Mesenchymal stem cell (in vitro differentiated cells and primary cell): ENCODE measurements at regions not wholly inside any gene's neighbourhood (a gene's known extent, or its start where the extent isn't known, plus 50 kb on each side); places are given as distances from the start of the nearest gene placed in this dataset.

Source experiments
- DNase-seq: peaks from one replicate; pipeline ENCODE4 v3.0.0-alpha.2; 2013
- H2AFZ ChIP-seq: one replicate; pipeline ENCODE4 v1.6.1; 2013; ENCODE audit warnings: low read depth, mild to moderate bottlenecking, control low read depth, inconsistent platforms, low read length, moderate library complexity
- H2AK5ac ChIP-seq: 2 replicates; pipeline ENCODE4 v1.6.1; 2013; ENCODE audit warnings: low read length, moderate library complexity, mild to moderate bottlenecking, inconsistent platforms; ENCODE audit not compliant: severe bottlenecking
- H2BK120ac ChIP-seq: one replicate; pipeline ENCODE4 v1.6.1; 2013; ENCODE audit warnings: low read depth, mild to moderate bottlenecking, inconsistent platforms, low read length, moderate library complexity
- H2BK12ac ChIP-seq, 2 experiments: one replicate each; pipeline ENCODE4 v1.6.1; 2013; ENCODE audit warnings: inconsistent platforms in 2 of 2, low read length in 2 of 2, mild to moderate bottlenecking in 2 of 2, moderate library complexity in 2 of 2, control low read depth in 1 of 2
- H2BK15ac ChIP-seq: one replicate; pipeline ENCODE4 v1.6.1; 2013; ENCODE audit warnings: mild to moderate bottlenecking, low read depth, inconsistent platforms; ENCODE audit not compliant: poor library complexity, severe bottlenecking
- H2BK5ac ChIP-seq: 2 replicates; pipeline ENCODE4 v1.6.1; 2013; ENCODE audit warnings: low read depth, mild to moderate bottlenecking, low read length, control low read depth, inconsistent platforms; ENCODE audit not compliant: poor library complexity, severe bottlenecking
- H3K14ac ChIP-seq, 2 experiments: one replicate each; pipeline ENCODE4 v1.6.1; 2013; ENCODE audit warnings: inconsistent platforms in 2 of 2, low read length in 2 of 2, control low read depth in 1 of 2, mild to moderate bottlenecking in 1 of 2, moderate library complexity in 1 of 2
- H3K18ac ChIP-seq, 2 experiments: one replicate each; pipeline ENCODE4 v1.6.1; 2013; ENCODE audit warnings: inconsistent platforms in 2 of 2, low read length in 2 of 2, control low read depth in 1 of 2, low read depth in 1 of 2, mild to moderate bottlenecking in 1 of 2
- H3K23ac ChIP-seq, 2 experiments: one replicate each; pipeline ENCODE4 v1.6.1; 2013; ENCODE audit warnings: inconsistent platforms in 2 of 2, low read length in 2 of 2, mild to moderate bottlenecking in 2 of 2, moderate library complexity in 2 of 2, control low read depth in 1 of 2
- H3K27ac ChIP-seq: 2 replicates; pipeline ENCODE4 v1.5.1; 2013; ENCODE audit warnings: mild to moderate bottlenecking, moderate library complexity, low read length, control low read depth, inconsistent platforms; ENCODE audit not compliant: poor library complexity, severe bottlenecking
- H3K27me3 ChIP-seq, 2 experiments: 2 replicates each; pipeline versions ENCODE4 v1.6.1 to v1.7.0; 2013; ENCODE audit warnings: low read length in 2 of 2, mild to moderate bottlenecking in 2 of 2, moderate library complexity in 2 of 2, control low read depth in 1 of 2, inconsistent platforms in 1 of 2; ENCODE audit not compliant: control insufficient read depth in 1 of 2, insufficient read depth in 1 of 2
- H3K36me3 ChIP-seq, 2 experiments: 2 replicates each; pipeline versions ENCODE4 v1.6.1 to v1.7.0; 2013; ENCODE audit warnings: low read length in 2 of 2, control low read depth in 1 of 2, inconsistent platforms in 1 of 2, low read depth in 1 of 2, mild to moderate bottlenecking in 1 of 2; ENCODE audit not compliant: insufficient read depth in 2 of 2, control insufficient read depth in 1 of 2
- H3K4ac ChIP-seq, 2 experiments: one replicate each; pipeline ENCODE4 v1.6.1; 2013; ENCODE audit warnings: inconsistent platforms in 2 of 2, low read length in 2 of 2, mild to moderate bottlenecking in 2 of 2, moderate library complexity in 2 of 2, control low read depth in 1 of 2, low read depth in 1 of 2
- H3K4me1 ChIP-seq: 2 replicates; pipeline ENCODE4 v1.6.1; 2013; ENCODE audit warnings: low read depth, low read length, control low read depth; ENCODE audit not compliant: control insufficient read depth, insufficient read depth
- H3K4me2 ChIP-seq: 2 replicates; pipeline ENCODE4 v1.6.1; 2013; ENCODE audit warnings: low read length, mild to moderate bottlenecking, inconsistent platforms; ENCODE audit not compliant: poor library complexity, severe bottlenecking
- H3K4me3 ChIP-seq, 2 experiments: 2 replicates each; pipeline versions ENCODE4 v1.5.1 to v1.7.0; 2013; ENCODE audit warnings: low read length in 2 of 2, mild to moderate bottlenecking in 2 of 2, control low read depth in 1 of 2, low read depth in 1 of 2; ENCODE audit not compliant: insufficient read depth in 1 of 2
- H3K79me1 ChIP-seq: replicated peaks from 2 replicates; pipeline ENCODE4 v1.6.1; 2013; ENCODE audit warnings: mild to moderate bottlenecking, control low read depth, low read length, inconsistent platforms; ENCODE audit not compliant: poor library complexity, severe bottlenecking
- H3K9ac ChIP-seq: 2 replicates; pipeline ENCODE4 v1.7.0; 2013; ENCODE audit warnings: mild to moderate bottlenecking, low read length, moderate library complexity
- H3K9me3 ChIP-seq: 2 replicates; pipeline ENCODE4 v1.7.0; 2013; ENCODE audit warnings: mild to moderate bottlenecking, low read length; ENCODE audit not compliant: control insufficient read depth
- H4K8ac ChIP-seq: one replicate; pipeline ENCODE4 v1.6.1; 2013; ENCODE audit warnings: inconsistent platforms, mild to moderate bottlenecking, low read length, moderate library complexity
- H4K91ac ChIP-seq: one replicate; pipeline ENCODE4 v1.6.1; 2013; ENCODE audit warnings: mild to moderate bottlenecking, low read length, inconsistent platforms
- WGBS: methylation state at CpG from one replicate; pipeline ENCODE4 v1.1.7; 2013; ENCODE audit warnings: mixed read lengths; 5-methylcytosine and 5-hydroxymethylcytosine counted together

DNA sequence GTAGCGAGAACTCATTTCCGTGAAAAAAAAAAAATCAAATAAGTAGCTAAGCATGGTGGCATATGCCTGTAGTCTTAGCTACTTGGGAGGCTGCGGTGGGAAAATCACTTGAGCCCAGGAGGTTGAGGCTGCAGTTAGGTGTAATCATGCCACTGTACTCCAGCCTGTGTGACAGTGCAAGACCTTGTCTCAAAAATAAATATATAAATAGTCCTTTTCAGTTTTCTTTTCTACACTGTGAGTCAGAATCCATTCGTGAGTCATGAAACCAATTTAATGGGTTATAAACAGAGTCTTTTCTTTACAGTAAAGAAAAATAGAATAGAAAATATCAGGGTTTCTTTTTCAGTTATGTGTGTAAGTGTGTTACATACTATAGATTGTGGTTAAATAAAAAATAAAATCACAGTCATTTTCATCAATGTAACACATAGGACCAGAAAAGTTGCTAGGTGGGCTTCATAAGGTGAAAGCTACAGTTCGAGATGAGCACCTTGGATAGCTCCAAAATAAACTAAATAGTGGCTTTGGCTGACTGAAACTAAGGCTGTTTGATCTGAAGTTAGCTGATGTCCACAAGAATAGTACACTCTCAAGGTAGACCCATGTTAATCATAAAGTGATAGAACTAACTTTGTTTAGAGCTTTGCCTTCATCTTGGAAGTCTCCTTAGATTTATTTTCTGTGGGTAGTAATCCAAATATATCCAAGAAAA lies 781.1 kb downstream of the GATA3 start:
- Histone ChIP-seq H2BK12ac (no peak overlapping the region), H3K9me3 (peaks cover 15% of the 10 kb centered on the region), H3K27ac (no peak overlapping the region), H4K91ac (no peak overlapping the region), H3K9ac (no peak overlapping the region), H3K14ac (no peak overlapping the region), H3K27me3 (no peaks in the 10 kb centered on the region), H3K18ac (no peak overlapping the region), H3K4me2 (no peak overlapping the region), H2BK15ac (no peak overlapping the region), H3K4ac (no peak overlapping the region), H2AFZ (no peak overlapping the region), H2AK5ac (no peak overlapping the region), H3K23ac (no peak overlapping the region), H3K4me1 (no peaks in the 10 kb centered on the region), H2BK120ac (no peak overlapping the region), H3K4me3 (no peak overlapping the region), H3K36me3 (no peaks in the 10 kb centered on the region), H2BK5ac (no peak overlapping the region), H3K79me1 (no peaks in the 10 kb centered on the region), H4K8ac (no peak overlapping the region)
- WGBS = 55% methylated on average over 3 of the region's 5 CpGs
- DNase-seq = no peak

DNA sequence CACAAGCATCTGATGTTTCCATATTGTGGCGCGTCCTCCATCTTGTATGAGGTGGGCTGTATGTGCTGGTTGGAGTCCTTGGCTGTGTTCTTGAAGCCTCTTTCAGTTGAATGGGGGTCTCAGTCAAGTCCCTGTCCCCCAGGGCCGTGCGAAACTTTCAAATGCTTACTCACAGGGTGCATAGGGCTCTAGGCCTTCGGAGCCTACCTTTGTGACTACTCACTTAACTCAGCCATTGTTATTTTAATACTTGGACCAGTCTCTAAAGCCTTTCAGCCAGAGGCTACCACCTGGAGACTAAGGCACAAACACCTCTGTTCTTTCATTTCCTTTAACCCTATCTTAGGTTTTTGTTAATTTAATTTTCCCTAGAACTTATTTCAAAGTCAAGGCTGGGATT lies 785.9 kb downstream of the GATA3 start:
- WGBS = 66% methylated on average over 5 of the region's 5 CpGs
- Histone ChIP-seq H2BK5ac (no peak overlapping the region), H2BK12ac (no peak overlapping the region), H3K9ac (no peak overlapping the region), H3K23ac (no peak overlapping the region), H3K4me2 (no peak overlapping the region), H3K4me1 (no peaks in the 10 kb centered on the region), H3K36me3 (no peaks in the 10 kb centered on the region), H3K27me3 (no peaks in the 10 kb centered on the region), H4K8ac (no peak overlapping the region), H2AFZ (no peak overlapping the region), H3K14ac (no peak overlapping the region), H4K91ac (no peak overlapping the region), H2AK5ac (no peak overlapping the region), H3K27ac (no peak overlapping the region), H3K4ac (no peak overlapping the region), H2BK120ac (no peak overlapping the region), H3K9me3 (peaks cover 24% of the 10 kb centered on the region), H3K4me3 (no peak overlapping the region), H3K18ac (no peak overlapping the region), H3K79me1 (no peaks in the 10 kb centered on the region), H2BK15ac (no peak overlapping the region)
- no peak for DNase-seq

DNA sequence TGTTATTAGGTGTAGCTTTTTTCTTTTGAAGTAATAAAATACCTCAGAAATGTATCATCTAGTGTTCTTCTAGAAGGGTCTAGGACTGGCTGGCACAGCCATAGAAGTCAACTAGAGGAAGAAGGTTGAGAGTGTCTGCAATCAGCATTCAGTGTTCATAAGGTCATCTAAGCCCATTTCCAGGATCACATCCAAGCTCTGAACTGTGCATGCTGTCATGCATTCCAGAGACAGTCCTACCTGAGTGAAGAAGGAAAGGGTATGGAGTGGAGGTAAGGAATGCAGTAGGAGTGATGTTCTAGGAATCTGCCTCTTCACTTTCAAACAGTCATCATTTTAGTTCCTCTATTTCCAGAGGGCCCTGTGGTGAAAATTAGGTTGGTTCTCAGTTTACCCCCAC lies 789.7 kb downstream of the GATA3 start:
- Histone ChIP-seq H3K9ac (no peak overlapping the region), H2BK120ac (no peak overlapping the region), H3K4me3 (no peak overlapping the region), H3K4me1 (no peaks in the 10 kb centered on the region), H3K18ac (no peak overlapping the region), H3K36me3 (no peaks in the 10 kb centered on the region), H3K14ac (no peak overlapping the region), H2BK12ac (no peak overlapping the region), H3K4ac (no peak overlapping the region), H3K79me1 (no peaks in the 10 kb centered on the region), H3K27ac (no peak overlapping the region), H3K9me3 (peaks cover 11% of the 10 kb centered on the region), H3K27me3 (no peaks in the 10 kb centered on the region), H4K8ac (no peak overlapping the region), H2AK5ac (no peak overlapping the region), H3K23ac (no peak overlapping the region), H2BK5ac (no peak overlapping the region), H2BK15ac (no peak overlapping the region), H2AFZ (no peak overlapping the region), H4K91ac (no peak overlapping the region), H3K4me2 (no peak overlapping the region)
- no peak for DNase-seq

DNA sequence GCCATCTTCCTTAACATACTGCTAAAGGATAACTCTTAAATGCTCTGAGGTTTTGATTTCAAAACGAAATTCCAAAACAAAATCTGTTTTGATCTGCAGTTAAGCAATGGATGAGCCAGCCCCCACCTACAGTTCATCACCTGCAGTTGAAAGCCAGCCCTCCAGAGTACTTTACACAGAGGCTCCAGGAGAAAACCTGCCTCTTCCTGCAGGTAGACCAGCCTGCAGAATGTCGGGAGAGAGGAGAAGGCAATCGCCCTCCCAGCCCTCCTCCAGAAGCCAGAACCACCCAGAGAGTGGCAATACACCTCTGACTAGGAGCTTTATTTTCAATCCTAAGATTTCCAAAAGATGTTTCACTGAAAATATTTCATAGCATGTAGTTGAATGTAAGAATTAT lies 798.1 kb downstream of the GATA3 start:
- no peak overlapping the region for H3K4me2 ChIP-seq
- no peaks in the 10 kb centered on the region for H3K27me3 ChIP-seq
- no peak overlapping the region for H3K9ac ChIP-seq
- H3K4me3 ChIP-seq = no peak overlapping the region
- H4K8ac ChIP-seq = no peak overlapping the region
- WGBS = 46% methylated on average over 2 of the region's 3 CpGs
- H2BK5ac ChIP-seq = no peak overlapping the region
- H3K79me1 ChIP-seq = no peaks in the 10 kb centered on the region
- H3K18ac ChIP-seq = no peak overlapping the region
- H3K14ac ChIP-seq = no peak overlapping the region
- H2AK5ac ChIP-seq = no peak overlapping the region
- no peak for DNase-seq
- no peak overlapping the region for H2BK120ac ChIP-seq
- H2AFZ ChIP-seq = no peak overlapping the region
- H3K23ac ChIP-seq = no peak overlapping the region
- H2BK15ac ChIP-seq = no peak overlapping the region
- H3K27ac ChIP-seq = no peak overlapping the region
- no peak overlapping the region for H4K91ac ChIP-seq
- no peak overlapping the region for H2BK12ac ChIP-seq
- H3K36me3 ChIP-seq = no peaks in the 10 kb centered on the region
- H3K4ac ChIP-seq = no peak overlapping the region
- no peaks in the 10 kb centered on the region for H3K4me1 ChIP-seq
- no peaks in the 10 kb centered on the region for H3K9me3 ChIP-seq
